GM12878 (cell line): ENCODE measurements at regions not wholly inside any gene's neighbourhood (a gene's known extent, or its start where the extent isn't known, plus 50 kb on each side); places are given as distances from the start of the nearest gene placed in this dataset.
"Not testable (repeated sequence)": the region's sequence is repeated elsewhere in the genome, so short reads cannot be mapped to it uniquely, and the experiment has no call there.

ENCODE experiments used
- ATAC-seq: fragments of 200-7000 bp; cut with Tn5 transposase; 3 replicates; pipeline ENCODE4 v1.9.1; 2020; ENCODE audit warnings: mild to moderate bottlenecking, moderate library complexity
- BruUV-seq: library from RNA; stranded (reverse); fragments of 400-500 nt; replicated peaks from 2 replicates; lab custom pipeline; 2021; lab: Mats Ljungman, UMichigan
- CTCF ChIA-PET: fragments of 300-600 bp; sonication (Branson Sonifier 250); formaldehyde crosslinking; extraction: SDS; loops from one replicate; lab custom pipeline; 2021; ENCODE audit warnings: inconsistent platforms; lab: Yijun Ruan, JAX
- POLR2A ChIA-PET: fragments of 350-600 bp; formaldehyde crosslinking; extraction: SDS; loops from one replicate; lab custom pipeline; 2021; ENCODE audit warnings: inconsistent platforms; lab: Charles Lee
- RAD21 ChIA-PET: fragments of 300-600 bp; sonication (Branson Sonifier 250); formaldehyde crosslinking; loops from one replicate; lab custom pipeline; 2023; ENCODE audit warnings: antibody characterized with exemption; ENCODE audit not compliant: unreplicated experiment; lab: Charles Lee
- SMC1A ChIA-PET: fragments of 300-600 bp; sonication (Branson Sonifier 250); formaldehyde crosslinking; loops from one replicate; lab custom pipeline; 2023; ENCODE audit not compliant: unreplicated experiment, uncharacterized antibody; lab: Charles Lee
- DNase-seq: peaks from one replicate; pipeline ENCODE4 v3.0.0-alpha.2; 2011; ENCODE audit warnings: low read depth, low spot score
- FAIRE-seq: peaks from 3 replicates; lab custom pipeline; 2011; peaks lifted over from hg19 to GRCh38; lab: Jason Lieb, UNC
- H2AFZ ChIP-seq: 2 replicates; pipeline ENCODE4 v1.6.0; 2011; ENCODE audit warnings: low read depth, low read length, control low read depth; ENCODE audit not compliant: control insufficient read depth
- H3K27ac ChIP-seq: 2 replicates; pipeline ENCODE4 v1.5.1; 2011; ENCODE audit warnings: control low read depth; ENCODE audit not compliant: control insufficient read depth, insufficient read depth
- H3K27me3 ChIP-seq, 2 experiments: replicated peaks in 1 of 2; 2 replicates each; pipeline versions ENCODE4 v1.6.0 to v1.6.1; 2011; ENCODE audit warnings: low read length in 1 of 2; ENCODE audit not compliant: control insufficient read depth in 2 of 2, insufficient read depth in 2 of 2
- H3K36me3 ChIP-seq, 2 experiments: 2 replicates each; pipeline ENCODE4 v1.5.1; 2011; ENCODE audit warnings: low read length in 1 of 2; ENCODE audit not compliant: control insufficient read depth in 2 of 2, insufficient read depth in 2 of 2
- H3K4me1 ChIP-seq: 2 replicates; pipeline ENCODE4 v1.6.1; 2011; ENCODE audit warnings: mild to moderate bottlenecking, low read length, moderate library complexity, mixed read lengths; ENCODE audit not compliant: control insufficient read depth, insufficient read depth
- H3K4me2 ChIP-seq: 2 replicates; pipeline ENCODE4 v1.6.0; 2011; ENCODE audit warnings: control low read depth; ENCODE audit not compliant: control insufficient read depth, insufficient read depth
- H3K4me3 ChIP-seq: fragments of 200-600 bp; sonication (generic); 2 replicates; pipeline ENCODE4 v1.5.1; 2016
- H3K79me2 ChIP-seq: 2 replicates; pipeline ENCODE4 v1.6.0; 2011; ENCODE audit warnings: low read length; ENCODE audit not compliant: control insufficient read depth, insufficient read depth
- H3K9ac ChIP-seq: 2 replicates; pipeline ENCODE4 v1.8.0; 2011; ENCODE audit warnings: low read length, control low read depth, mixed read lengths; ENCODE audit not compliant: control insufficient read depth, insufficient read depth
- H3K9me3 ChIP-seq: replicated peaks from 3 replicates; pipeline ENCODE4 v1.5.1; 2011; ENCODE audit warnings: mild to moderate bottlenecking, low read length; ENCODE audit not compliant: control insufficient read depth, insufficient read depth
- H4K20me1 ChIP-seq: 2 replicates; pipeline ENCODE4 v1.6.0; 2011; ENCODE audit not compliant: control insufficient read depth, insufficient read depth
- IKZF2 ChIP-seq, 2 experiments: fragments of 450-650 bp; IDR thresholded peaks; 2 replicates each; pipeline ENCODE4 v1.6.1; 2017; ENCODE audit warnings: mild to moderate bottlenecking in 2 of 2, moderate library complexity in 2 of 2
- RUNX3 ChIP-seq: IDR thresholded peaks from 2 replicates; pipeline ENCODE4 v1.6.1; 2012; ENCODE audit warnings: low read length, inconsistent platforms
- WGBS: methylation state at CpG from one replicate; pipeline ENCODE4 v1.1.6; 2016; ENCODE audit warnings: low lambda C conversion rate; ENCODE audit not compliant: insufficient replicate concordance, insufficient coverage; ENCODE audit errors: missing lambda C conversion rate; 5-methylcytosine and 5-hydroxymethylcytosine counted together
- in situ Hi-C: fragments of 300-500 bp; cut with MboI; formaldehyde crosslinking; loops from 9 replicates; pipeline ENCODE4 v1.14.3; 2018; ENCODE audit warnings: mixed read lengths
- intact Hi-C: fragments of 100-400 bp; cut with micrococcal nuclease; formaldehyde crosslinking; loops from one replicate; pipeline ENCODE4 v1.14.2; 2022; ENCODE audit not compliant: unreplicated experiment

DNA sequence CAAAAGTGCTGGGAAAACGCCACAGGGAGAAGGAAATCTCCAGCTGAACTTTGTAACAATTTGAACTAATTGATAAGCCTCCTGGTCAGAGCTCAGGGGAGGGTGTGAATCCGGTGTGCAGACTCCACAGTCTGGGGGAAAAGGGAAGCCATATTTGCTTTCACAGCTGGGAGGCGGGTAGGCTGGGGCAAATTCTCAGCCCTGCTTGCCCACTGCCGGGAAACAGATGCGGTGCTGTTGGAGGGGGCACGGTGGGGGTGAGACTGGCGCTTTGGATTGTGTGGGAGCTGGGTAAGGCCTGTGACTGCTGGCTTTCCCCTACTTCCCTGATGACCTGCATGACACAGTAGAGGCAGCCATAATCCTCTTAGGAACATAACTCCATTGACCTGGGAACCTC is 134.8 kb downstream of the ADCYAP1 start:
- no peak for FAIRE-seq
- no peaks in the 10 kb centered on the region for H3K79me2 ChIP-seq
- H3K27ac ChIP-seq = no peak overlapping the region
- H3K9ac ChIP-seq = no peak overlapping the region
- H3K4me1 ChIP-seq = no peaks in the 10 kb centered on the region
- H3K4me3 ChIP-seq = no peak overlapping the region
- SMC1A ChIA-PET = no interaction called here
- CTCF ChIA-PET = no interaction called here
- no peak for TF ChIP-seq IKZF2 (IDR thresholded peaks at IDR 0.05)
- TF ChIP-seq RUNX3 = no peak
- intact Hi-C loops = no loop called here
- H3K9me3 ChIP-seq = no peaks in the 10 kb centered on the region
- no peak overlapping the region for H3K4me2 ChIP-seq
- WGBS = 21% methylated on average over 7 of the region's 7 CpGs
- RAD21 ChIA-PET = no interaction called here
- no peak overlapping the region for H2AFZ ChIP-seq
- H3K27me3 ChIP-seq = no peaks in the 10 kb centered on the region
- POLR2A ChIA-PET = no interaction called here
- H3K36me3 ChIP-seq = no peaks in the 10 kb centered on the region
- in situ Hi-C loops = no loop called here
- DNase-seq = no peak
- no TSS peak for BruUV-seq
- no peaks in the 10 kb centered on the region for H4K20me1 ChIP-seq
- ATAC-seq = no peak

DNA sequence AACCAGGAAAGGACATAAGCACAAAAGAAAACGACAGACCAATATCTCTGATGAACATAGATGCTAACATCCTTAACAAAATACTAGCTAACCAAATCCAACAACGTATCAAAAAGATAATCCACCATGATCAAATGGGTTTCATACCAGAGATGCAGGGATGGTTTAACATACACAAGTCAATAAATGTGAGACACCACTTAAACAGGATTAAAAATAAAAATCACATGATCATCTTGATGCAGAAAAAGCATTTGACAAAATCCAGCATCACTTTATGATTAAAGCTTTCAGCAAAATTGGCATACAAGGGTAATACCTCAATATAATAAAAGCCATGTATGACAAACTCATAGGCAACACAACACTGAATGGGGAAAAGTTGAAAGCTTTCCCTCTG is 138.4 kb downstream of the ADCYAP1 start:
- H3K27ac ChIP-seq, ATAC-seq, CTCF ChIA-PET, H3K9ac ChIP-seq, FAIRE-seq, POLR2A ChIA-PET, H3K4me1 ChIP-seq, H3K4me3 ChIP-seq, DNase-seq, H4K20me1 ChIP-seq, H3K79me2 ChIP-seq, H3K36me3 ChIP-seq, H3K27me3 ChIP-seq, SMC1A ChIA-PET, in situ Hi-C loops, RAD21 ChIA-PET, H3K9me3 ChIP-seq, H2AFZ ChIP-seq, H3K4me2 ChIP-seq, BruUV-seq, intact Hi-C loops: not testable (repeated sequence)
- WGBS = 0% methylated on average over 2 of the region's 2 CpGs
